Testis (tissue), 2 donors: ENCODE measurements at regions not wholly inside any gene's neighbourhood (a gene's known extent, or its start where the extent isn't known, plus 50 kb on each side); places are given as distances from the start of the nearest gene placed in this dataset.

Experiments used
- DNase-seq: peaks from one replicate; pipeline ENCODE4 v3.0.0-alpha.2; 2019
- H3K27ac ChIP-seq, 2 donors: fragments of 200-600 bp; sonication (generic); one replicate each; pipeline ENCODE4 v1.5.1; 2019
- H3K27me3 ChIP-seq: fragments of 200-600 bp; sonication (generic); one replicate; pipeline ENCODE4 v1.5.1; 2019
- H3K36me3 ChIP-seq: fragments of 200-600 bp; sonication (generic); one replicate; pipeline ENCODE4 v1.5.1; 2017; ENCODE audit warnings: low read depth; ENCODE audit errors: missing control alignments
- H3K4me1 ChIP-seq: fragments of 200-600 bp; sonication (generic); one replicate; pipeline ENCODE4 v1.5.1; 2019
- H3K4me3 ChIP-seq, 2 donors: fragments of 200-600 bp; sonication (generic); one replicate each; pipeline ENCODE4 v1.5.1; 2017 to 2019
- H3K9me3 ChIP-seq: fragments of 200-600 bp; sonication (generic); one replicate; pipeline ENCODE4 v1.5.1; 2017
- CTCF ChIP-seq, 3 experiments: fragments of 450-650 bp in 2 of 3; fragments of 200-600 bp in 1 of 3; sonication (generic) in 1 of 3; IDR thresholded peaks; one replicate each; pipeline ENCODE4 v1.5.1; 2016 to 2019; ENCODE audit warnings: antibody characterized with exemption in 3 of 3, mild to moderate bottlenecking in 2 of 3, moderate library complexity in 1 of 3
- POLR2A ChIP-seq: fragments of 450-650 bp; IDR thresholded peaks from one replicate; pipeline ENCODE4 v1.6.1; 2017; ENCODE audit warnings: antibody characterized with exemption, mild to moderate bottlenecking, moderate library complexity
- WGBS, 2 donors: methylation state at CpG; one replicate each; pipeline ENCODE4 v1.1.5; 2018; 5-methylcytosine and 5-hydroxymethylcytosine counted together
- intact Hi-C: fragments of 100-400 bp; cut with DNase I; formaldehyde crosslinking; loops from one replicate; pipeline ENCODE4 v1.15.1; 2023; ENCODE audit warnings: low total_unique reads

- Histone ChIP-seq H3K36me3 (no peaks in the 10 kb centered on the region), H3K4me1 (no peaks in the 10 kb centered on the region), H3K27ac (no peak overlapping the region), H3K9me3 (no peaks in the 10 kb centered on the region), H3K4me3 (no peak overlapping the region), H3K27me3 (no peaks in the 10 kb centered on the region)
- no peak for DNase-seq
- WGBS, 2 donors, result 76 to 92% methylated on average over 1 of the region's 1 CpG
- TF ChIP-seq CTCF (IDR thresholded peaks at IDR 0.05), result no peak
- intact Hi-C loops, result no loop called here
These were observed 1246.2 kb downstream of the SLITRK1 start for GRCh38 chr13:82636119-82636518.

- no peak for TF ChIP-seq POLR2A
- TF ChIP-seq CTCF (IDR thresholded peaks at IDR 0.05), result no peak
- Histone ChIP-seq H3K36me3 (no peaks in the 10 kb centered on the region), H3K27me3 (no peaks in the 10 kb centered on the region), H3K27ac (no peak overlapping the region), H3K4me3 (no peak overlapping the region), H3K9me3 (no peaks in the 10 kb centered on the region), H3K4me1 (no peaks in the 10 kb centered on the region)
- DNase-seq, result no peak
- intact Hi-C loops, result no loop called here
- WGBS, 2 donors, result 92 to 96% methylated on average over 2 of the region's 2 CpGs
These were observed 1247.3 kb downstream of the SLITRK1 start for GRCh38 chr13:82634946-82635345.

- H3K36me3 ChIP-seq, result no peaks in the 10 kb centered on the region
- no peaks in the 10 kb centered on the region for H3K9me3 ChIP-seq
- H3K27me3 ChIP-seq, result no peaks in the 10 kb centered on the region
- H3K27ac ChIP-seq, result no peak overlapping the region
- WGBS, 2 donors, result 67 to 72% methylated on average over 1 of the region's 1 CpG
- H3K4me3 ChIP-seq, result no peak overlapping the region
- intact Hi-C loops, result no loop called here
- DNase-seq, result no peak
- no peaks in the 10 kb centered on the region for H3K4me1 ChIP-seq
- TF ChIP-seq POLR2A, result no peak
- TF ChIP-seq CTCF (IDR thresholded peaks at IDR 0.05), result no peak
These were observed 1255.1 kb downstream of the SLITRK1 start for GRCh38 chr13:82627183-82627582.

- Histone ChIP-seq H3K36me3 (no peaks in the 10 kb centered on the region), H3K27ac (no peak overlapping the region), H3K9me3 (no peaks in the 10 kb centered on the region), H3K27me3 (no peaks in the 10 kb centered on the region), H3K4me3 (no peak overlapping the region), H3K4me1 (no peaks in the 10 kb centered on the region)
- intact Hi-C loops, result no loop called here
- TF ChIP-seq POLR2A (no peak), CTCF (IDR thresholded peaks at IDR 0.05) (no peak)
- DNase-seq, result no peak
- WGBS, 2 donors, result 71 to 74% methylated on average over 3 of the region's 3 CpGs
These were observed 1256.6 kb downstream of the SLITRK1 start for GRCh38 chr13:82625717-82626116.

GRCh38 chr13:82615043-82615442 is 1267.2 kb downstream of the SLITRK1 start:
- TF ChIP-seq CTCF (IDR thresholded peaks at IDR 0.05) (no peak), POLR2A (no peak)
- H3K4me1 ChIP-seq, result no peaks in the 10 kb centered on the region
- intact Hi-C loops, result no loop called here
- H3K36me3 ChIP-seq, result no peaks in the 10 kb centered on the region
- no peak overlapping the region for H3K27ac ChIP-seq
- H3K9me3 ChIP-seq, result no peaks in the 10 kb centered on the region
- no peak for DNase-seq
- 61 to 69% methylated on average over 1 of the region's 1 CpG for WGBS, 2 donors
- no peak overlapping the region for H3K4me3 ChIP-seq
- H3K27me3 ChIP-seq, result no peaks in the 10 kb centered on the region
